HG03025 (cell line): ENCODE measurements at regions not wholly inside any gene's neighbourhood (a gene's known extent, or its start where the extent isn't known, plus 50 kb on each side); places are given as distances from the start of the nearest gene placed in this dataset.
"Not testable (repeated sequence)": the region's sequence is repeated elsewhere in the genome, so short reads cannot be mapped to it uniquely, and the experiment has no call there.

ENCODE experiments used
- ATAC-seq: cut with Tn5 transposase; IDR thresholded peaks from one replicate; pipeline ENCODE4 v1.9.1; 2021; ENCODE audit warnings: mild to moderate bottlenecking, moderate library complexity; ENCODE audit not compliant: unreplicated experiment, low FRiP score

- ATAC-seq = peak; percentile 71
Observed at GRCh38 chr6:144469144-144469575, 184.0 kb downstream of the UTRN start.

GRCh38 chr6:144470201-144470600 lies 185.1 kb downstream of the UTRN start:
- ATAC-seq = not testable (repeated sequence)

- ATAC-seq = no peak
Observed at GRCh38 chr6:144471986-144472385, 186.9 kb downstream of the UTRN start.

GRCh38 chr6:144474290-144474689 lies 189.2 kb downstream of the UTRN start:
- ATAC-seq = no peak

GRCh38 chr6:144474904-144475303 lies 189.8 kb downstream of the UTRN start:
- ATAC-seq = no peak

GRCh38 chr6:144475411-144475810 lies 190.3 kb downstream of the UTRN start:
- ATAC-seq = no peak

- ATAC-seq = no peak
Observed at GRCh38 chr6:144476286-144476685, 191.2 kb downstream of the UTRN start.

GRCh38 chr6:144477396-144477795 lies 192.3 kb downstream of the UTRN start:
- ATAC-seq = no peak

- no peak for ATAC-seq
Observed at GRCh38 chr6:144477856-144478255, 192.7 kb downstream of the UTRN start.

- no peak for ATAC-seq
Observed at GRCh38 chr6:144478483-144478882, 193.3 kb downstream of the UTRN start.

GRCh38 chr6:144479991-144480390 lies 194.9 kb downstream of the UTRN start:
- no peak for ATAC-seq

GRCh38 chr6:144480473-144480872 lies 195.3 kb downstream of the UTRN start:
- no peak for ATAC-seq

GRCh38 chr6:144481527-144481926 lies 196.4 kb downstream of the UTRN start:
- no peak for ATAC-seq

GRCh38 chr6:144482142-144482541 lies 197.0 kb downstream of the UTRN start:
- ATAC-seq = no peak

- ATAC-seq = no peak
Observed at GRCh38 chr6:144485531-144485930, 200.4 kb downstream of the UTRN start.

- no peak for ATAC-seq
Observed at GRCh38 chr6:144488590-144488989, 203.5 kb downstream of the UTRN start.

- ATAC-seq = no peak
Observed at GRCh38 chr6:144493035-144493910, 208.1 kb downstream of the UTRN start.

GRCh38 chr6:144495076-144495475 lies 209.9 kb downstream of the UTRN start:
- not testable (repeated sequence) for ATAC-seq

GRCh38 chr6:144497650-144498049 lies 212.5 kb downstream of the UTRN start:
- ATAC-seq = no peak

- no peak for ATAC-seq
Observed at GRCh38 chr6:144500892-144501291, 215.8 kb downstream of the UTRN start.

GRCh38 chr6:144505214-144505613 lies 220.1 kb downstream of the UTRN start:
- ATAC-seq = not testable (repeated sequence)

GRCh38 chr6:144506051-144506450 lies 220.9 kb downstream of the UTRN start:
- not testable (repeated sequence) for ATAC-seq
